Middle frontal gyrus (tissue), 1 donor: ENCODE measurements at regions not wholly inside any gene's neighbourhood (a gene's known extent, or its start where the extent isn't known, plus 50 kb on each side); places are given as distances from the start of the nearest gene placed in this dataset.
"Not testable (repeated sequence)": the region's sequence is repeated elsewhere in the genome, so short reads cannot be mapped to it uniquely, and the experiment has no call there.

Source experiments
- DNase-seq: peaks from one replicate; pipeline ENCODE4 v3.0.0-alpha.2; 2015; ENCODE audit warnings: low spot score; ENCODE audit errors: extremely low spot score

- DNase-seq = no peak
Measured at GRCh38 chr1:18561967-18562366, 68.7 kb upstream of the PAX7 start.

- no peak for DNase-seq
Measured at GRCh38 chr1:18564676-18565075, 66.0 kb upstream of the PAX7 start.

- no peak for DNase-seq
Measured at GRCh38 chr1:18565321-18565720, 65.3 kb upstream of the PAX7 start.

- DNase-seq = no peak
Measured at GRCh38 chr1:18568489-18568888, 62.2 kb upstream of the PAX7 start.

GRCh38 chr1:18569251-18569650, 61.4 kb upstream of the PAX7 start:
- no peak for DNase-seq

GRCh38 chr1:18569811-18570545, 60.7 kb upstream of the PAX7 start:
- no peak for DNase-seq

- no peak for DNase-seq
Measured at GRCh38 chr1:18571275-18571674, 59.4 kb upstream of the PAX7 start.

- DNase-seq = no peak
Measured at GRCh38 chr1:18572022-18572880, 58.4 kb upstream of the PAX7 start.

- no peak for DNase-seq
Measured at GRCh38 chr1:18573170-18573569, 57.5 kb upstream of the PAX7 start.

GRCh38 chr1:18574754-18575153, 55.9 kb upstream of the PAX7 start:
- DNase-seq = no peak

- no peak for DNase-seq
Measured at GRCh38 chr1:18575620-18576019, 55.0 kb upstream of the PAX7 start.

- DNase-seq = no peak
Measured at GRCh38 chr1:18578271-18578670, 52.4 kb upstream of the PAX7 start.

- not testable (repeated sequence) for DNase-seq
Measured at GRCh38 chr1:18579267-18579666, 51.4 kb upstream of the PAX7 start.

- DNase-seq = no peak
Measured at GRCh38 chr1:18580047-18580446, 50.6 kb upstream of the PAX7 start.

GRCh38 chr1:18580691-18581419, 49.8 kb upstream of the PAX7 start:
- no peak for DNase-seq
